Mammary epithelial cell (primary cell): ENCODE measurements at regions not wholly inside any gene's neighbourhood (a gene's known extent, or its start where the extent isn't known, plus 50 kb on each side); places are given as distances from the start of the nearest gene placed in this dataset.

Experiments
- CTCF ChIP-seq, 2 donors: IDR thresholded peaks in 1 of 2; conservative IDR thresholded peaks in 1 of 2; 2 replicates each; pipeline ENCODE4 v1.5.1; 2011 to 2012; ENCODE audit warnings: inconsistent platforms in 2 of 2, low read length in 2 of 2, mild to moderate bottlenecking in 2 of 2, control low read depth in 1 of 2, low read depth in 1 of 2; ENCODE audit not compliant: insufficient read depth in 1 of 2; ENCODE audit errors: extremely low read depth in 1 of 2
- EZH2 ChIP-seq: IDR thresholded peaks from 2 replicates; pipeline ENCODE4 v1.6.1; 2012; ENCODE audit warnings: low read length, inconsistent platforms, borderline replicate concordance

DNA sequence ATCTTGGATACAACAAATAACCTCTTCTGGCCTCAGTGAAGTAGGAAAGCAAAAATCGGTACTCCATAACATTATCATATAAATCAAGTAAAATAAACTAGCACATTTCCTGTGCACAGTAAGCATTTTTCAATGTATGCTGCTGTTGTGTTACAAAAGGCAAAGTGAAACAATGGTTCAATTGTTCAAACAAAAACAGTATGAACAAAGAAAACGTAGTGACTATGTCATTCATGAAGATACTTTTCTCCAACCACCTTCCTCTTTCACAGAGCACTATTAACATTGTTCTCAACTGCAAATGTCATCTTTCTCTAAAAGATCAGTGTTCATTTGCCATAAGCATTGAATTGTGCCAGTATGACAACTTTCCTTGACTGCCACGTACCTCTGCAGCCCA is 318.6 kb upstream of the PRDM1 start:
- no peak for TF ChIP-seq EZH2
- no peak for TF ChIP-seq CTCF (conservative IDR thresholded peaks at IDR 0.05 in 1 of 2, IDR thresholded peaks at IDR 0.05 in 1 of 2; ENCODE audit: extremely low read depth in 1 of 2, insufficient read depth in 1 of 2, low read depth in 1 of 2, low read length in 2 of 2)
